ENCODE measurements at regions not wholly inside any gene's neighbourhood (a gene's known extent, or its start where the extent isn't known, plus 50 kb on each side); places are given as distances from the start of the nearest gene placed in this dataset.

DNA sequence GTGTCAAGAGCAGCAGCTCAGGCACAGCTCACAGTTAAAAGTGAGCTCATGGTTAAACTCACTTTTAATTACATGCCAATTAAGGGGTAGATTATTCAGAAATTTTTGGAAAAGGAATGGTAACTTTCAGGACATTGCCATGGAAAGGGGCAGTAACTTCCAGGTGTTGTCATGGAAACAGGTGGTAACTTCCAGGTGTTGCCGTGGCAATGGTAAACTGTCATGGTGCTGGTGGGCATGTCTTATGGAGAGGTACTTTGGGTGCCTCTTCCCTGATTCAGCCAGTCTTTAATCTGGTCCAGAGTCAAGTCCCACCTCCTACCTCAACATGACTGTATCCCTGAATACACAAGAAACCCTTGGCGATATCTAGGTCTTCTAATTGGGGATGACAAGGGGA is 223.2 kb upstream of the TAS2R1 start:
- TF ChIP-seq, protein P1, sequence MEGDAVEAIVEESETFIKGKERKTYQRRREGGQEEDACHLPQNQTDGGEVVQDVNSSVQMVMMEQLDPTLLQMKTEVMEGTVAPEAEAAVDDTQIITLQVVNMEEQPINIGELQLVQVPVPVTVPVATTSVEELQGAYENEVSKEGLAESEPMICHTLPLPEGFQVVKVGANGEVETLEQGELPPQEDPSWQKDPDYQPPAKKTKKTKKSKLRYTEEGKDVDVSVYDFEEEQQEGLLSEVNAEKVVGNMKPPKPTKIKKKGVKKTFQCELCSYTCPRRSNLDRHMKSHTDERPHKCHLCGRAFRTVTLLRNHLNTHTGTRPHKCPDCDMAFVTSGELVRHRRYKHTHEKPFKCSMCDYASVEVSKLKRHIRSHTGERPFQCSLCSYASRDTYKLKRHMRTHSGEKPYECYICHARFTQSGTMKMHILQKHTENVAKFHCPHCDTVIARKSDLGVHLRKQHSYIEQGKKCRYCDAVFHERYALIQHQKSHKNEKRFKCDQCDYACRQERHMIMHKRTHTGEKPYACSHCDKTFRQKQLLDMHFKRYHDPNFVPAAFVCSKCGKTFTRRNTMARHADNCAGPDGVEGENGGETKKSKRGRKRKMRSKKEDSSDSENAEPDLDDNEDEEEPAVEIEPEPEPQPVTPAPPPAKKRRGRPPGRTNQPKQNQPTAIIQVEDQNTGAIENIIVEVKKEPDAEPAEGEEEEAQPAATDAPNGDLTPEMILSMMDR (IDR thresholded peaks at IDR 0.05), result no peak
- TF ChIP-seq POLR2A (IDR thresholded peaks at IDR 0.05), result no peak
- TF ChIP-seq POLR2AphosphoS5 (IDR thresholded peaks at IDR 0.05), result no peak
